ENCODE measurements at regions not wholly inside any gene's neighbourhood (a gene's known extent, or its start where the extent isn't known, plus 50 kb on each side); places are given as distances from the start of the nearest gene placed in this dataset.

DNA sequence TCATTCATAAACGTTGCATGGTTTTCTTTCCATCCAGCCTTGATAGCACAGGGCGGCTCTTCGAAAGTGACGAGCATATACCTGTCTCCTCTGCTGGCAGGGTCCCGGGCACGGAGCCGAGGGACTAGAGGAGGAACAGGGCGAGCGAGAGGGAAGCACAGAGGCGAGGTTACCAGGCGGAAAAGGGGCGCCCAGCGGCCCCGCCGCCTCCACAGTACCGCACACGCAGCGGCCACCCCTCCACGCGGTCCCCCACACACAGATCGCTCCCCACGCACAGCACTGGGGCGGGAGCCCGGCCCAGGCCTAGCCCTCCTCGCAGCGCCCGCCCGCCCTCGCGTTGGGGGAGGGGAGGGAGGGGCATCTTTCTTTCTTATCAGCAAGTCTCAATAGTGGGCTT lies 296.6 kb upstream of the DAB2 start:
- H3K9me3 ChIP-seq: no peaks in the 10 kb centered on the region
- no peaks in the 10 kb centered on the region for H3K36me3 ChIP-seq (ENCODE audit: low read depth)
- intact Hi-C loops (cut with DNase I, micrococcal nuclease): no loop called here
- no peak for TF ChIP-seq CTCF (IDR thresholded peaks at IDR 0.05)
- DNase-seq (no peak), ATAC-seq (no peak)
- no peaks in the 10 kb centered on the region for H3K4me1 ChIP-seq (ENCODE audit: low read depth)
- no peak overlapping the region for H3K4me3 ChIP-seq

DNA sequence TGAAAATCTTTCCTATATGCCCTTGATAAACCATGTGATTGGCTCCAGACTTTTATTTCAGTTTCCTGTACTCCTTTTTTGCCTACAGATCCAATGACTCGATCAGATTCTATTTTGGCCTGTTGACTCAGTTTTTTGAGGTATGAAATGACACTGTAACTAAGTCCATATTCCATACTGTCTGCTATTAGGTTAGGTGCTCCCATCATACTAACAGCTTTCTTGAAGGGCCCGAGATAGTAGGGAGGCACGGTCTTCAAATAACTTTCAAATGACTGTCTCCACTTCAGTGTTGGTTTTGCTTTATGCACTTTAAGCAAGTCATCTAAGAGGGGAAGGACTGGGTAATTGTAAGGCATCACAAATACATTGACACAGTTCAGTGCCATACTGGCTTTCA lies 295.4 kb upstream of the DAB2 start:
- Histone ChIP-seq H3K36me3 (ENCODE audit: low read depth) (no peaks in the 10 kb centered on the region), H3K9me3 (no peaks in the 10 kb centered on the region), H3K4me1 (ENCODE audit: low read depth) (no peaks in the 10 kb centered on the region), H3K4me3 (no peak overlapping the region)
- DNase-seq: no peak
- intact Hi-C loops (cut with DNase I, micrococcal nuclease): no loop called here
- no peak for TF ChIP-seq CTCF (IDR thresholded peaks at IDR 0.05)
- ATAC-seq: no peak

DNA sequence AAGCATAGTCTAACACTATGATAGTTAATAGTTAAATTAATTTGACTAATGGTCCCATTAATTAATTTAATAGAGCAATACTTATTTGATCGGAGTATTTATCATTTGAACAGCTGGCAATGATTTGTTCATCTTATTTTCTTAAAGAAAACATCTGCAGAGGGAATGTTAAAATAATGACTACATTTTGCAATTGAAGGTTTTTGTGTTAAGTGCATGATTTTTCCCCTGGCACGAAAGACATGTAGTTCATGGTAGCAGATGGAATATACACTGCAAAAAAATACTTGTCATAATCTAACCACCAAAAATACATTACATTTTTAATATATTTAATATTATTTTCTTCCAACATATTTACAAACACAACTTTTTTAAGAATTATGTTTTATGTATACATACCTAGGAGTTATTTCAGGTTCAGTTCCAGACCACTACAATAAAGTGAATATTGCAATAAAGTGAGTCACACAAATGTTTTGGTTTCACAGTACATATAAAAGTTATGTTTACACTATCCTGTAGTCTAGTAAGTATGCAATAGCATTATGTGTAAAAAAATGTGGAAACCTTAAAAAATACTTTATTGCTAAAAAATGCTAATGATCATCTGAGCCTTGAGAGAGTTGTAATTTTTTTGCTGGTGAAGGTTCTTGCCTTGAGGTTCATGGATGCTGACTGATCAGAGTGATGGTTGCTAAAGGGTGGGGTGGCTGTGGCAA lies 292.6 kb upstream of the DAB2 start:
- peaks cover 6% of the 10 kb centered on the region for H3K4me1 ChIP-seq (ENCODE audit: low read depth)
- no peaks in the 10 kb centered on the region for H3K36me3 ChIP-seq (ENCODE audit: low read depth)
- TF ChIP-seq CTCF (IDR thresholded peaks at IDR 0.05): no peak
- no peak overlapping the region for H3K4me3 ChIP-seq
- intact Hi-C loops (cut with DNase I, micrococcal nuclease): loop anchor here (10.0 kb wide), 2 partner anchors 967 to 1017 kb away; no protein-coding TSS in a partner anchor
- no peaks in the 10 kb centered on the region for H3K9me3 ChIP-seq
- no peak for ATAC-seq
- no peak for DNase-seq

DNA sequence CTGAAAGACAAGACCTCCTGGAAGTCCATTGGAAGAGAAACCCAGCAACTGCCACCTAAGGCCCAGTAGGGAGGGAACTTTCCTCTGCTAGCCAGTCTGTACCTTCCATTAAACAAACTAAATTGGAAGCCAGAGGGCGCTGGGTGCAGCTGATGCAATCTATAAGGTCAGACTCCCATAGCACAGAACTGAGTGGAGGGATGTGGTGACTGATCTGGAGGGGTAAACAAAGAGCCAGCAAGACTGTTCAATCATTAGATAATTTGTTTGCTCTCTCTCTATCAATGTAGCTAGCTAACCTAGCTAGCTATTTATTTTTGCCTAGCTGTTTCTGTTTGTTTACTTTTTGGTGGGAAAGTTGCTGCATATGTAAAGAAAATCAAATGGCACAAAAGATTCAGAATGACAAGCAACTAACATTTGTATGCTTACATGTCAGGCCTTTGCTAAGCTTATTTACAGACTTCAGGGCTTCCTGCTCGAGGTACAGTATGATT lies 291.8 kb upstream of the DAB2 start:
- DNase-seq: peak in 2 of 3 donors; percentile 37 to 78
- Histone ChIP-seq H3K9me3 (no peaks in the 10 kb centered on the region), H3K36me3 (ENCODE audit: low read depth) (no peaks in the 10 kb centered on the region), H3K4me1 (ENCODE audit: low read depth) (peaks cover 6% of the 10 kb centered on the region), H3K4me3 (no peak overlapping the region)
- peak; percentile 30 for TF ChIP-seq CTCF (IDR thresholded peaks at IDR 0.05)
- ATAC-seq: peak; percentile 82
- intact Hi-C loops (cut with DNase I, micrococcal nuclease): loop anchor here (10.0 kb wide), 2 partner anchors 968 to 1018 kb away; no protein-coding TSS in a partner anchor

- peak; percentile 41 for TF ChIP-seq CTCF (IDR thresholded peaks at IDR 0.05)
- intact Hi-C loops (cut with DNase I, micrococcal nuclease): loop anchor here (10.0 kb wide), 2 partner anchors 971 to 1021 kb away; no protein-coding TSS in a partner anchor
- no peak overlapping the region for H3K4me3 ChIP-seq
- DNase-seq: peak in 1 of 3 donors; percentile 84
- H3K36me3 ChIP-seq (ENCODE audit: low read depth): no peaks in the 10 kb centered on the region
- H3K9me3 ChIP-seq: no peaks in the 10 kb centered on the region
- H3K4me1 ChIP-seq (ENCODE audit: low read depth): peaks cover 6% of the 10 kb centered on the region
- ATAC-seq: peak; percentile 83
These were observed 289.4 kb upstream of the DAB2 start for GRCh38 chr5:39714036-39714698.
